Stomach (tissue), 4 donors: ENCODE measurements at regions not wholly inside any gene's neighbourhood (a gene's known extent, or its start where the extent isn't known, plus 50 kb on each side); places are given as distances from the start of the nearest gene placed in this dataset.

Experiments
- POLR2A ChIP-seq, 4 donors: fragments of 450-650 bp; IDR thresholded peaks; one replicate each; pipeline ENCODE4 v1.6.1; 2016; ENCODE audit warnings: antibody characterized with exemption in 4 of 4, control low read depth in 2 of 4, mild to moderate bottlenecking in 1 of 4, moderate library complexity in 1 of 4
- POLR2AphosphoS5 ChIP-seq, 3 donors: sonication (generic); formaldehyde crosslinking; IDR thresholded peaks; one replicate each; pipeline ENCODE4 v1.6.1; 2016; ENCODE audit warnings: antibody characterized with exemption in 3 of 3
- TF ChIP-seq, protein P1 (sequence below), 7 experiments: fragments of 450-650 bp in 4 of 7; fragments of 200-600 bp in 3 of 7; sonication (generic) in 3 of 7; IDR thresholded peaks; one replicate each; pipeline ENCODE4 v1.5.1; 2016 to 2019; ENCODE audit warnings: antibody characterized with exemption in 7 of 7, control low read depth in 2 of 7, mild to moderate bottlenecking in 1 of 7

- TF ChIP-seq, protein P1, sequence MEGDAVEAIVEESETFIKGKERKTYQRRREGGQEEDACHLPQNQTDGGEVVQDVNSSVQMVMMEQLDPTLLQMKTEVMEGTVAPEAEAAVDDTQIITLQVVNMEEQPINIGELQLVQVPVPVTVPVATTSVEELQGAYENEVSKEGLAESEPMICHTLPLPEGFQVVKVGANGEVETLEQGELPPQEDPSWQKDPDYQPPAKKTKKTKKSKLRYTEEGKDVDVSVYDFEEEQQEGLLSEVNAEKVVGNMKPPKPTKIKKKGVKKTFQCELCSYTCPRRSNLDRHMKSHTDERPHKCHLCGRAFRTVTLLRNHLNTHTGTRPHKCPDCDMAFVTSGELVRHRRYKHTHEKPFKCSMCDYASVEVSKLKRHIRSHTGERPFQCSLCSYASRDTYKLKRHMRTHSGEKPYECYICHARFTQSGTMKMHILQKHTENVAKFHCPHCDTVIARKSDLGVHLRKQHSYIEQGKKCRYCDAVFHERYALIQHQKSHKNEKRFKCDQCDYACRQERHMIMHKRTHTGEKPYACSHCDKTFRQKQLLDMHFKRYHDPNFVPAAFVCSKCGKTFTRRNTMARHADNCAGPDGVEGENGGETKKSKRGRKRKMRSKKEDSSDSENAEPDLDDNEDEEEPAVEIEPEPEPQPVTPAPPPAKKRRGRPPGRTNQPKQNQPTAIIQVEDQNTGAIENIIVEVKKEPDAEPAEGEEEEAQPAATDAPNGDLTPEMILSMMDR (IDR thresholded peaks at IDR 0.05) = no peak
- TF ChIP-seq POLR2A (IDR thresholded peaks at IDR 0.05) (no peak), POLR2AphosphoS5 (IDR thresholded peaks at IDR 0.05) (no peak)
These were observed 816.1 kb upstream of the IGFBP7 start for GRCh38 chr4:57926311-57926710.
